ENCODE measurements at regions not wholly inside any gene's neighbourhood (a gene's known extent, or its start where the extent isn't known, plus 50 kb on each side); places are given as distances from the start of the nearest gene placed in this dataset.

GRCh38 chr21:36567216-36567885, 87.4 kb upstream of the CLDN14 start:
- Histone ChIP-seq H3K36me3 (ENCODE audit: control insufficient read depth in 1 of 2, insufficient read depth in 2 of 2, low read length in 2 of 2) (no peaks in the 10 kb centered on the region), H2BK120ac (ENCODE audit: insufficient read depth, low read length, poor library complexity) (no peak overlapping the region), H3K9me3 (ENCODE audit: insufficient read depth, low read depth, low read length) (no peaks in the 10 kb centered on the region), H2AFZ (ENCODE audit: insufficient read depth, low read length, poor library complexity) (no peak overlapping the region), H3K27ac (ENCODE audit: low read depth, low read length) (no peak overlapping the region), H3K27me3 (ENCODE audit: insufficient read depth, low read length) (no peaks in the 10 kb centered on the region), H3K4me2 (ENCODE audit: low read length) (no peak overlapping the region), H3K4me1 (ENCODE audit: control insufficient read depth in 1 of 2, insufficient read depth in 2 of 2, low read length in 2 of 2) (no peaks in the 10 kb centered on the region), H3K14ac (ENCODE audit: low read length) (no peak overlapping the region), H4K91ac (ENCODE audit: low read depth, low read length) (no peak overlapping the region), H4K8ac (ENCODE audit: low read depth, low read length) (no peak overlapping the region), H4K12ac (ENCODE audit: low read depth, low read length) (no peak overlapping the region), H2BK5ac (ENCODE audit: low read depth, low read length, poor library complexity) (no peak overlapping the region), H3K23ac (ENCODE audit: low read length) (no peak overlapping the region), H3K18ac (ENCODE audit: low read length) (no peak overlapping the region), H3K9ac (ENCODE audit: low read length) (no peak overlapping the region), H3K4me3 (ENCODE audit: low read depth, low read length) (no peak overlapping the region), H3K79me1 (ENCODE audit: low read length) (no peaks in the 10 kb centered on the region), H3K4ac (ENCODE audit: low read depth, low read length) (no peak overlapping the region), H2AK5ac (ENCODE audit: low read length) (no peak overlapping the region), H2BK12ac (ENCODE audit: low read length) (no peak overlapping the region), H3K79me2 (ENCODE audit: control insufficient read depth, insufficient read depth, low read length, poor library complexity) (no peaks in the 10 kb centered on the region)
- DNase-seq, result no peak
- WGBS (ENCODE audit: extremely low coverage, insufficient coverage, insufficient read length), result no CpG with 5 or more reads among the region's 5 CpGs

GRCh38 chr21:36569511-36569910, 89.6 kb upstream of the CLDN14 start:
- Histone ChIP-seq H3K4me1 (ENCODE audit: control insufficient read depth in 1 of 2, insufficient read depth in 2 of 2, low read length in 2 of 2) (no peaks in the 10 kb centered on the region), H3K4me2 (ENCODE audit: low read length) (no peak overlapping the region), H3K79me1 (ENCODE audit: low read length) (no peaks in the 10 kb centered on the region), H3K14ac (ENCODE audit: low read length) (no peak overlapping the region), H3K4me3 (ENCODE audit: low read depth, low read length) (no peak overlapping the region), H3K36me3 (ENCODE audit: control insufficient read depth in 1 of 2, insufficient read depth in 2 of 2, low read length in 2 of 2) (no peaks in the 10 kb centered on the region), H3K18ac (ENCODE audit: low read length) (no peak overlapping the region), H2BK5ac (ENCODE audit: low read depth, low read length, poor library complexity) (no peak overlapping the region), H2AK5ac (ENCODE audit: low read length) (no peak overlapping the region), H3K23ac (ENCODE audit: low read length) (no peak overlapping the region), H3K27ac (ENCODE audit: low read depth, low read length) (no peak overlapping the region), H3K79me2 (ENCODE audit: control insufficient read depth, insufficient read depth, low read length, poor library complexity) (no peaks in the 10 kb centered on the region), H3K9me3 (ENCODE audit: insufficient read depth, low read depth, low read length) (no peaks in the 10 kb centered on the region), H3K9ac (ENCODE audit: low read length) (no peak overlapping the region), H2AFZ (ENCODE audit: insufficient read depth, low read length, poor library complexity) (no peak overlapping the region), H2BK12ac (ENCODE audit: low read length) (no peak overlapping the region), H3K27me3 (ENCODE audit: insufficient read depth, low read length) (no peaks in the 10 kb centered on the region), H4K8ac (ENCODE audit: low read depth, low read length) (no peak overlapping the region), H2BK120ac (ENCODE audit: insufficient read depth, low read length, poor library complexity) (no peak overlapping the region), H4K91ac (ENCODE audit: low read depth, low read length) (no peak overlapping the region), H3K4ac (ENCODE audit: low read depth, low read length) (no peak overlapping the region), H4K12ac (ENCODE audit: low read depth, low read length) (no peak overlapping the region)
- peak; percentile 59 to 82 for DNase-seq
- WGBS (ENCODE audit: extremely low coverage, insufficient coverage, insufficient read length), result no CpG with 5 or more reads among the region's 6 CpGs

- Histone ChIP-seq H3K27me3 (ENCODE audit: insufficient read depth, low read length) (no peaks in the 10 kb centered on the region), H3K4me2 (ENCODE audit: low read length) (no peak overlapping the region), H2BK120ac (ENCODE audit: insufficient read depth, low read length, poor library complexity) (no peak overlapping the region), H2AFZ (ENCODE audit: insufficient read depth, low read length, poor library complexity) (no peak overlapping the region), H3K36me3 (ENCODE audit: control insufficient read depth in 1 of 2, insufficient read depth in 2 of 2, low read length in 2 of 2) (no peaks in the 10 kb centered on the region), H3K79me1 (ENCODE audit: low read length) (no peaks in the 10 kb centered on the region), H3K18ac (ENCODE audit: low read length) (no peak overlapping the region), H4K12ac (ENCODE audit: low read depth, low read length) (no peak overlapping the region), H3K9me3 (ENCODE audit: insufficient read depth, low read depth, low read length) (no peaks in the 10 kb centered on the region), H3K79me2 (ENCODE audit: control insufficient read depth, insufficient read depth, low read length, poor library complexity) (no peaks in the 10 kb centered on the region), H4K91ac (ENCODE audit: low read depth, low read length) (no peak overlapping the region), H3K4ac (ENCODE audit: low read depth, low read length) (no peak overlapping the region), H3K9ac (ENCODE audit: low read length) (no peak overlapping the region), H2BK12ac (ENCODE audit: low read length) (no peak overlapping the region), H4K8ac (ENCODE audit: low read depth, low read length) (no peak overlapping the region), H3K14ac (ENCODE audit: low read length) (no peak overlapping the region), H3K27ac (ENCODE audit: low read depth, low read length) (no peak overlapping the region), H3K4me3 (ENCODE audit: low read depth, low read length) (no peak overlapping the region), H3K23ac (ENCODE audit: low read length) (no peak overlapping the region), H3K4me1 (ENCODE audit: control insufficient read depth in 1 of 2, insufficient read depth in 2 of 2, low read length in 2 of 2) (no peaks in the 10 kb centered on the region), H2AK5ac (ENCODE audit: low read length) (no peak overlapping the region), H2BK5ac (ENCODE audit: low read depth, low read length, poor library complexity) (no peak overlapping the region)
- no CpG with 5 or more reads among the region's 10 CpGs for WGBS (ENCODE audit: extremely low coverage, insufficient coverage, insufficient read length)
- peak; percentile 88 to 96 for DNase-seq
Observed at GRCh38 chr21:36571556-36571955, 91.6 kb upstream of the CLDN14 start.

GRCh38 chr21:36572039-36572438, 92.1 kb upstream of the CLDN14 start:
- H2BK120ac ChIP-seq (ENCODE audit: insufficient read depth, low read length, poor library complexity), result no peak overlapping the region
- no peak overlapping the region for H3K27ac ChIP-seq (ENCODE audit: low read depth, low read length)
- H3K4me1 ChIP-seq (ENCODE audit: control insufficient read depth in 1 of 2, insufficient read depth in 2 of 2, low read length in 2 of 2), result no peaks in the 10 kb centered on the region
- H3K79me2 ChIP-seq (ENCODE audit: control insufficient read depth, insufficient read depth, low read length, poor library complexity), result no peaks in the 10 kb centered on the region
- no peaks in the 10 kb centered on the region for H3K27me3 ChIP-seq (ENCODE audit: insufficient read depth, low read length)
- no CpG with 5 or more reads among the region's 7 CpGs for WGBS (ENCODE audit: extremely low coverage, insufficient coverage, insufficient read length)
- H3K9me3 ChIP-seq (ENCODE audit: insufficient read depth, low read depth, low read length), result no peaks in the 10 kb centered on the region
- H3K9ac ChIP-seq (ENCODE audit: low read length), result no peak overlapping the region
- no peak overlapping the region for H2AFZ ChIP-seq (ENCODE audit: insufficient read depth, low read length, poor library complexity)
- H2BK12ac ChIP-seq (ENCODE audit: low read length), result no peak overlapping the region
- DNase-seq, result no peak
- H3K23ac ChIP-seq (ENCODE audit: low read length), result no peak overlapping the region
- H2AK5ac ChIP-seq (ENCODE audit: low read length), result no peak overlapping the region
- H3K18ac ChIP-seq (ENCODE audit: low read length), result no peak overlapping the region
- H3K14ac ChIP-seq (ENCODE audit: low read length), result no peak overlapping the region
- no peak overlapping the region for H3K4me3 ChIP-seq (ENCODE audit: low read depth, low read length)
- no peak overlapping the region for H4K8ac ChIP-seq (ENCODE audit: low read depth, low read length)
- no peak overlapping the region for H3K4me2 ChIP-seq (ENCODE audit: low read length)
- H4K12ac ChIP-seq (ENCODE audit: low read depth, low read length), result no peak overlapping the region
- H3K79me1 ChIP-seq (ENCODE audit: low read length), result no peaks in the 10 kb centered on the region
- H2BK5ac ChIP-seq (ENCODE audit: low read depth, low read length, poor library complexity), result no peak overlapping the region
- H3K36me3 ChIP-seq (ENCODE audit: control insufficient read depth in 1 of 2, insufficient read depth in 2 of 2, low read length in 2 of 2), result no peaks in the 10 kb centered on the region
- no peak overlapping the region for H4K91ac ChIP-seq (ENCODE audit: low read depth, low read length)
- no peak overlapping the region for H3K4ac ChIP-seq (ENCODE audit: low read depth, low read length)

Measured in trophoblast cell (in vitro differentiated cells and primary cell).